ENCODE measurements at regions not wholly inside any gene's neighbourhood (a gene's known extent, or its start where the extent isn't known, plus 50 kb on each side); places are given as distances from the start of the nearest gene placed in this dataset.

- no peak for DNase-seq (ENCODE audit: insufficient read length, low spot score, missing footprints)
- no peaks in the 10 kb centered on the region for H3K36me3 ChIP-seq (ENCODE audit: insufficient read depth, low read length)
These were observed 214.7 kb upstream of the XYLT1 start for GRCh38 chr16:17685447-17685846.

GRCh38 chr16:17683281-17683680 is 212.5 kb upstream of the XYLT1 start:
- no peak overlapping the region for H3K4me2 ChIP-seq (ENCODE audit: insufficient read depth, low read length)
- no peak overlapping the region for H3K27ac ChIP-seq (ENCODE audit: low read depth, low read length)
- no peaks in the 10 kb centered on the region for H3K27me3 ChIP-seq (ENCODE audit: insufficient read depth, low read length)
- H2AFZ ChIP-seq (ENCODE audit: low read length) = no peak overlapping the region
- H3K4me1 ChIP-seq (ENCODE audit: insufficient read depth, low read length) = no peaks in the 10 kb centered on the region
- DNase-seq (ENCODE audit: insufficient read length, low spot score, missing footprints) = no peak
- TF ChIP-seq CTCF (IDR thresholded peaks at IDR 0.05; ENCODE audit: extremely low read depth, low read depth, low read length) = no peak
- no peaks in the 10 kb centered on the region for H3K79me2 ChIP-seq (ENCODE audit: insufficient read depth, low read length)
- H4K20me1 ChIP-seq (ENCODE audit: insufficient read depth, low read length) = no peaks in the 10 kb centered on the region
- no peaks in the 10 kb centered on the region for H3K36me3 ChIP-seq (ENCODE audit: insufficient read depth, low read length)
- no peaks in the 10 kb centered on the region for H3K9me3 ChIP-seq (ENCODE audit: low read depth, low read length)
- H3K4me3 ChIP-seq (ENCODE audit: insufficient read depth, low read length) = no peak overlapping the region

More at GRCh38 chr16:17685447-17685846, 214.7 kb upstream of the XYLT1 start:
- no peaks in the 10 kb centered on the region for H4K20me1 ChIP-seq (ENCODE audit: insufficient read depth, low read length)
- no peaks in the 10 kb centered on the region for H3K27me3 ChIP-seq (ENCODE audit: insufficient read depth, low read length)
- H3K4me1 ChIP-seq (ENCODE audit: insufficient read depth, low read length) = no peaks in the 10 kb centered on the region
- no peak overlapping the region for H3K27ac ChIP-seq (ENCODE audit: low read depth, low read length)
- H3K4me3 ChIP-seq (ENCODE audit: insufficient read depth, low read length) = no peak overlapping the region
- no peaks in the 10 kb centered on the region for H3K79me2 ChIP-seq (ENCODE audit: insufficient read depth, low read length)
- no peak for TF ChIP-seq CTCF (IDR thresholded peaks at IDR 0.05; ENCODE audit: extremely low read depth, low read depth, low read length)
- H3K4me2 ChIP-seq (ENCODE audit: insufficient read depth, low read length) = no peak overlapping the region
- H3K9me3 ChIP-seq (ENCODE audit: low read depth, low read length) = no peaks in the 10 kb centered on the region
- H2AFZ ChIP-seq (ENCODE audit: low read length) = no peak overlapping the region

- no peak for DNase-seq (ENCODE audit: insufficient read length, low spot score, missing footprints)
- TF ChIP-seq CTCF (IDR thresholded peaks at IDR 0.05; ENCODE audit: extremely low read depth, low read depth, low read length) = no peak
- no peaks in the 10 kb centered on the region for H3K79me2 ChIP-seq (ENCODE audit: insufficient read depth, low read length)
These were observed 205.4 kb upstream of the XYLT1 start for GRCh38 chr16:17676171-17676570.

DNA sequence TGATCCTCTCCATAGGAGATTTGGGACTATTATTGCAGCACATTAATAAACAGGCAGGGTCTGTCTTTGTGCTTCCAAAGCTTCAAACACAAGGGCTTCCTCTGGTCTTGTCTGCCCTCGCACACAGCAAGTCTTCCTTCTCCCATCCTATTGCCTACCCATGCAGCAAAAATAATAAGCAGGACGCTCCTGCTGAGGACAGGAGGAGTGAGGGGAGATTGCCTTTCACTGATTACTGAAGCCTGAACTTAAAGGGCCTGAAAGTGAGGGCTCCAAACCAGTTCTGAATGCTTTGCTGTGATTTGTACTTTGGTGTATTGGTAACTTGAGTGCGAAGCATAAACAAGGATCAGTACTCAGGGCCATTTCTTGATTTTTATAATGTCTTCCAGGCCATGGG is 197.6 kb upstream of the XYLT1 start:
- Histone ChIP-seq H4K20me1 (ENCODE audit: insufficient read depth, low read length) (no peaks in the 10 kb centered on the region), H3K4me1 (ENCODE audit: insufficient read depth, low read length) (no peaks in the 10 kb centered on the region), H3K27me3 (ENCODE audit: insufficient read depth, low read length) (no peaks in the 10 kb centered on the region), H3K4me2 (ENCODE audit: insufficient read depth, low read length) (no peak overlapping the region), H3K4me3 (ENCODE audit: insufficient read depth, low read length) (no peak overlapping the region), H3K79me2 (ENCODE audit: insufficient read depth, low read length) (no peaks in the 10 kb centered on the region), H2AFZ (ENCODE audit: low read length) (no peak overlapping the region), H3K36me3 (ENCODE audit: insufficient read depth, low read length) (no peaks in the 10 kb centered on the region), H3K27ac (ENCODE audit: low read depth, low read length) (no peak overlapping the region), H3K9me3 (ENCODE audit: low read depth, low read length) (no peaks in the 10 kb centered on the region)
- DNase-seq (ENCODE audit: insufficient read length, low spot score, missing footprints) = no peak
- TF ChIP-seq CTCF (IDR thresholded peaks at IDR 0.05; ENCODE audit: extremely low read depth, low read depth, low read length) = no peak

More at GRCh38 chr16:17676171-17676570, 205.4 kb upstream of the XYLT1 start:
- H4K20me1 ChIP-seq (ENCODE audit: insufficient read depth, low read length) = no peaks in the 10 kb centered on the region
- H3K27ac ChIP-seq (ENCODE audit: low read depth, low read length) = no peak overlapping the region
- no peaks in the 10 kb centered on the region for H3K27me3 ChIP-seq (ENCODE audit: insufficient read depth, low read length)
- H3K36me3 ChIP-seq (ENCODE audit: insufficient read depth, low read length) = no peaks in the 10 kb centered on the region
- no peaks in the 10 kb centered on the region for H3K9me3 ChIP-seq (ENCODE audit: low read depth, low read length)
- no peak overlapping the region for H3K4me2 ChIP-seq (ENCODE audit: insufficient read depth, low read length)
- no peak overlapping the region for H3K4me3 ChIP-seq (ENCODE audit: insufficient read depth, low read length)
- no peaks in the 10 kb centered on the region for H3K4me1 ChIP-seq (ENCODE audit: insufficient read depth, low read length)
- H2AFZ ChIP-seq (ENCODE audit: low read length) = no peak overlapping the region

Data from osteoblast (primary cell).